ENCODE measurements at regions not wholly inside any gene's neighbourhood (a gene's known extent, or its start where the extent isn't known, plus 50 kb on each side); places are given as distances from the start of the nearest gene placed in this dataset.

GRCh38 chr9:11758016-11758415, 935.2 kb upstream of the TYRP1 start:
- Histone ChIP-seq H3K27ac (no peak overlapping the region), H3K4me3 (no peak overlapping the region), H3K36me3 (no peaks in the 10 kb centered on the region), H3K4me1 (no peaks in the 10 kb centered on the region), H3K9me3 (no peaks in the 10 kb centered on the region), H3K27me3 (no peaks in the 10 kb centered on the region)
- DNase-seq (ENCODE audit: low spot score in 2 of 2), result no peak
- TF ChIP-seq CTCF (IDR thresholded peaks at IDR 0.05) (no peak), POLR2AphosphoS5 (IDR thresholded peaks at IDR 0.05) (no peak), EP300 (IDR thresholded peaks at IDR 0.05) (no peak), POLR2A (IDR thresholded peaks at IDR 0.05) (no peak)
- WGBS, result 81% methylated on average over 3 of the region's 3 CpGs

- no peak for DNase-seq (ENCODE audit: low spot score in 2 of 2)
- Histone ChIP-seq H3K27ac (no peak overlapping the region), H3K4me1 (no peaks in the 10 kb centered on the region), H3K4me3 (no peak overlapping the region), H3K9me3 (no peaks in the 10 kb centered on the region), H3K27me3 (no peaks in the 10 kb centered on the region), H3K36me3 (no peaks in the 10 kb centered on the region)
- whole genome bisulfite sequencing, result 73% methylated on average over 4 of the region's 4 CpGs
- no peak for TF ChIP-seq POLR2A (IDR thresholded peaks at IDR 0.05)
- no peak for TF ChIP-seq POLR2AphosphoS5 (IDR thresholded peaks at IDR 0.05)
- TF ChIP-seq EP300 (IDR thresholded peaks at IDR 0.05), result no peak
- TF ChIP-seq CTCF (IDR thresholded peaks at IDR 0.05), result no peak
Observed at GRCh38 chr9:11779971-11780370, 913.2 kb upstream of the TYRP1 start.

- H3K9me3 ChIP-seq, result no peaks in the 10 kb centered on the region
- DNase-seq (ENCODE audit: low spot score in 2 of 2), result no peak
- WGBS, result 85% methylated on average over 1 of the region's 1 CpG
- H3K27me3 ChIP-seq, result no peaks in the 10 kb centered on the region
- no peak overlapping the region for H3K4me3 ChIP-seq
- no peak overlapping the region for H3K27ac ChIP-seq
- H3K4me1 ChIP-seq, result no peaks in the 10 kb centered on the region
- H3K36me3 ChIP-seq, result no peaks in the 10 kb centered on the region
- TF ChIP-seq CTCF (IDR thresholded peaks at IDR 0.05) (no peak), POLR2AphosphoS5 (IDR thresholded peaks at IDR 0.05) (no peak)
Observed at GRCh38 chr9:11792870-11793269, 900.3 kb upstream of the TYRP1 start.

- no peaks in the 10 kb centered on the region for H3K9me3 ChIP-seq
- no peaks in the 10 kb centered on the region for H3K27me3 ChIP-seq
- 86% methylated on average over 5 of the region's 5 CpGs for WGBS
- TF ChIP-seq POLR2AphosphoS5 (IDR thresholded peaks at IDR 0.05), result no peak
- TF ChIP-seq EP300 (IDR thresholded peaks at IDR 0.05), result no peak
- no peak for TF ChIP-seq POLR2A (IDR thresholded peaks at IDR 0.05)
- no peak for TF ChIP-seq CTCF (IDR thresholded peaks at IDR 0.05)
- no peak for DNase-seq (ENCODE audit: low spot score in 2 of 2)
- no peaks in the 10 kb centered on the region for H3K4me1 ChIP-seq
- no peak overlapping the region for H3K27ac ChIP-seq
- H3K36me3 ChIP-seq, result no peaks in the 10 kb centered on the region
- no peak overlapping the region for H3K4me3 ChIP-seq
Observed at GRCh38 chr9:11794984-11795383, 898.2 kb upstream of the TYRP1 start.

- 69% methylated on average over 5 of the region's 5 CpGs for WGBS
- H3K9me3 ChIP-seq, result no peaks in the 10 kb centered on the region
- DNase-seq (ENCODE audit: low spot score in 2 of 2), result no peak
- H3K27me3 ChIP-seq, result no peaks in the 10 kb centered on the region
- H3K36me3 ChIP-seq, result no peaks in the 10 kb centered on the region
- no peak for TF ChIP-seq POLR2A (IDR thresholded peaks at IDR 0.05)
- no peak for TF ChIP-seq CTCF (IDR thresholded peaks at IDR 0.05)
- no peak for TF ChIP-seq EP300 (IDR thresholded peaks at IDR 0.05)
- no peak for TF ChIP-seq POLR2AphosphoS5 (IDR thresholded peaks at IDR 0.05)
- no peak overlapping the region for H3K4me3 ChIP-seq
- no peak overlapping the region for H3K27ac ChIP-seq
- H3K4me1 ChIP-seq, result no peaks in the 10 kb centered on the region
Observed at GRCh38 chr9:11805969-11806368, 887.2 kb upstream of the TYRP1 start.

Measured in suprapubic skin (tissue), 4 donors.